Natural killer cell (primary cell): ENCODE measurements at regions not wholly inside any gene's neighbourhood (a gene's known extent, or its start where the extent isn't known, plus 50 kb on each side); places are given as distances from the start of the nearest gene placed in this dataset.

ENCODE experiments used
- ATAC-seq, 3 donors: fragments of 150-1000 bp in 2 of 3; fragments of 200-7000 bp in 1 of 3; cut with Tn5 transposase; 1 replicate in 1 of 3; 2 replicates in 2 of 3; pipeline ENCODE4 v1.10.0; 2021; ENCODE audit warnings: mild to moderate bottlenecking in 2 of 3, moderate library complexity in 2 of 3
- DNase-seq, 2 donors: peaks; one replicate each; pipeline versions ENCODE4 v3.0.0 to v3.0.0-alpha.2; 2013 to 2021; ENCODE audit warnings: mixed read lengths in 1 of 2
- H3K27ac ChIP-seq: one replicate; pipeline ENCODE4 v1.5.1; 2013; ENCODE audit warnings: mild to moderate bottlenecking, low read length
- H3K27me3 ChIP-seq: one replicate; pipeline ENCODE4 v1.6.1; 2013; ENCODE audit warnings: low read length; ENCODE audit not compliant: control insufficient read depth, insufficient read depth
- H3K36me3 ChIP-seq: one replicate; pipeline ENCODE4 v1.6.1; 2013; ENCODE audit warnings: low read length; ENCODE audit not compliant: control insufficient read depth, insufficient read depth
- H3K4me1 ChIP-seq: one replicate; pipeline ENCODE4 v1.6.1; 2013; ENCODE audit warnings: low read length; ENCODE audit not compliant: control insufficient read depth, insufficient read depth
- H3K4me3 ChIP-seq: one replicate; pipeline ENCODE4 v1.5.1; 2013; ENCODE audit warnings: low read length
- H3K9me3 ChIP-seq: one replicate; pipeline ENCODE4 v1.6.1; 2013; ENCODE audit warnings: low read length; ENCODE audit not compliant: control insufficient read depth, insufficient read depth
- H3K27ac Mint-ChIP-seq, 2 donors: one replicate each; pipeline ENCODE4 v1.8.0; 2022; ENCODE audit warnings: mild to moderate bottlenecking in 2 of 2, mixed read lengths in 2 of 2, moderate library complexity in 1 of 2
- H3K27me3 Mint-ChIP-seq, 2 donors: one replicate each; pipeline ENCODE4 v1.8.0; 2022; ENCODE audit warnings: low read depth in 2 of 2, mixed read lengths in 2 of 2
- H3K36me3 Mint-ChIP-seq: one replicate; pipeline ENCODE4 v1.8.0; 2022; ENCODE audit warnings: mixed read lengths
- H3K4me1 Mint-ChIP-seq, 2 donors: one replicate each; pipeline ENCODE4 v1.8.0; 2022; ENCODE audit warnings: mixed read lengths in 2 of 2
- H3K4me3 Mint-ChIP-seq: one replicate; pipeline ENCODE4 v1.8.0; 2022; ENCODE audit warnings: mild to moderate bottlenecking, moderate library complexity, mixed read lengths
- H3K9me3 Mint-ChIP-seq, 2 donors: one replicate each; pipeline ENCODE4 v1.8.0; 2022; ENCODE audit warnings: mixed read lengths in 2 of 2
- WGBS: methylation state at CpG from one replicate; pipeline ENCODE4 v1.1.7; 2013; ENCODE audit warnings: missing lambda C conversion rate; ENCODE audit not compliant: insufficient coverage; 5-methylcytosine and 5-hydroxymethylcytosine counted together
- intact Hi-C: fragments of 100-400 bp; cut with micrococcal nuclease; formaldehyde crosslinking; loops from one replicate; pipeline ENCODE4 v1.14.2; 2022
- TF ChIP-seq, protein P1 (sequence below): fragments of 200-600 bp; IDR thresholded peaks from one replicate; pipeline ENCODE4 v1.8.0; 2022; ENCODE audit warnings: antibody characterized with exemption

DNA sequence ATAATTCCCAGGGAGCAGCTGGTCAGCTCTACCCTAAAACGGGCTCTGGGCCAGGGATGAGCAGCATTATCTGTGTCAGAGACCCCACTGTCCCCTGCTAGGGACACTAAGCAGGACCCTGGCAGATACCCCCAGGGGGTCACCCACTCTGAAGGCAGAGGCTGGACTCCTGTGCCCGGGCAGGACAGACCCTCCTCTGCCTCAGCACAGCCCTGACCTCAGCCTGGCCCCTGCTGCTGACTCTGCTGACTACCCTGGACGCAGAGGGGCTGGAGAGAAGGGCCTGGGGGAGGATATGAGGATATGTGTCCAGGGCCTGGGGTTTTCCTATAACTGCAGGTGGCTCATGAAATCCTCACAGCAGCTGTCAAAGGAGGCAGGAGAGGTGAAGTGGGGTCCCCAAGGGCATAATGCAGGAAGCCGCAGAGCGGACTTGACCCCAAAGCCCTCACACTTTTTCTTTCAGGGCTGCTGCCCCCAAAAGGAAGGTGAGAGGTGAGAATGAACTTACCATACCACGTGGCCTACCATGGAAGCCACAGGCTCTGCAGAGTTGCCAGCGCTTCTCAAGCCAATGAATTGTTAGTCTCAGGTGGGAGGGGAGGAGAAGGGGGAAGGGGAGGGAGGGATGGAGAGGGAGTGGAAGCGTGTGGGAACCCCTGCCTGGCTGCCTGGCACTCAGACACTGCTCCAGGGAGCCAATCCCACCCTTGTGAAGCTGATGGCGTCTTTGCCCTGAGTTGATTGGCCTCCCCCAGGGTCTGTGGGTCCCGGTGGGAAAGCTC, 76.7 kb upstream of the WNT11 start:
- DNase-seq (no peak), ATAC-seq (peak in 1 of 3 donors; percentile 42)
- H3K9me3 Mint-ChIP-seq: no peaks in the 10 kb centered on the region
- TF ChIP-seq, protein P1, sequence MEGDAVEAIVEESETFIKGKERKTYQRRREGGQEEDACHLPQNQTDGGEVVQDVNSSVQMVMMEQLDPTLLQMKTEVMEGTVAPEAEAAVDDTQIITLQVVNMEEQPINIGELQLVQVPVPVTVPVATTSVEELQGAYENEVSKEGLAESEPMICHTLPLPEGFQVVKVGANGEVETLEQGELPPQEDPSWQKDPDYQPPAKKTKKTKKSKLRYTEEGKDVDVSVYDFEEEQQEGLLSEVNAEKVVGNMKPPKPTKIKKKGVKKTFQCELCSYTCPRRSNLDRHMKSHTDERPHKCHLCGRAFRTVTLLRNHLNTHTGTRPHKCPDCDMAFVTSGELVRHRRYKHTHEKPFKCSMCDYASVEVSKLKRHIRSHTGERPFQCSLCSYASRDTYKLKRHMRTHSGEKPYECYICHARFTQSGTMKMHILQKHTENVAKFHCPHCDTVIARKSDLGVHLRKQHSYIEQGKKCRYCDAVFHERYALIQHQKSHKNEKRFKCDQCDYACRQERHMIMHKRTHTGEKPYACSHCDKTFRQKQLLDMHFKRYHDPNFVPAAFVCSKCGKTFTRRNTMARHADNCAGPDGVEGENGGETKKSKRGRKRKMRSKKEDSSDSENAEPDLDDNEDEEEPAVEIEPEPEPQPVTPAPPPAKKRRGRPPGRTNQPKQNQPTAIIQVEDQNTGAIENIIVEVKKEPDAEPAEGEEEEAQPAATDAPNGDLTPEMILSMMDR: no peak
- intact Hi-C loops: no loop called here
- Histone ChIP-seq H3K9me3 (no peaks in the 10 kb centered on the region), H3K27ac (no peak overlapping the region), H3K4me3 (no peak overlapping the region), H3K36me3 (no peaks in the 10 kb centered on the region), H3K4me1 (peaks cover 28% of the 10 kb centered on the region), H3K27me3 (no peaks in the 10 kb centered on the region)
- H3K4me1 Mint-ChIP-seq: peaks cover 0 to 21% of the 10 kb centered on the region in 2 donors
- H3K27me3 Mint-ChIP-seq: no peaks in the 10 kb centered on the region
- no peaks in the 10 kb centered on the region for H3K36me3 Mint-ChIP-seq
- no peak overlapping the region for H3K4me3 Mint-ChIP-seq
- no peak overlapping the region for H3K27ac Mint-ChIP-seq
- WGBS: 53% methylated on average over 10 of the region's 10 CpGs

GRCh38 chr11:76282172-76282571, 75.9 kb upstream of the WNT11 start:
- 86% methylated on average over 14 of the region's 14 CpGs for WGBS

DNA sequence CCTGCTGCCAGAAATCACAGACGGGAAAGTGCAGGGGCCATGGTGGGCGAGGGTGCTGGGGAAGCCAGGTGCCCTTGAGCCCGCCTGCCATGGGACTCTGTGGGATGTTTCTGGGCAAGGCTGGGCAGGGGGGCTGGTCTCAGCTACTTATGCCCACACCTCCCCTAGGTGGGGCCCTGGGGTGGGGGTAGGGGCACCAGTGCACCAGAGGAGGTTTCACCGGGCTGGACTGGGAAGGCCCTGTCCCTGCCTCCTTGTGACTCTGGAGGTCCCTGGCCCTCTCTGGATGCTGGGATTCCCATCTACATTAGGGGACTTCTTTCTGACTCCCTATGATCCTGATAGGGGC, 75.2 kb upstream of the WNT11 start:
- H3K4me3 ChIP-seq: no peak overlapping the region
- WGBS: 94% methylated on average over 4 of the region's 4 CpGs

More at GRCh38 chr11:76282172-76282571, 75.9 kb upstream of the WNT11 start:
- intact Hi-C loops: no loop called here
- Mint-ChIP-seq H3K4me3 (no peak overlapping the region), H3K27me3 (no peaks in the 10 kb centered on the region), H3K36me3 (no peaks in the 10 kb centered on the region), H3K4me1 (peaks cover 0 to 13% of the 10 kb centered on the region in 2 donors), H3K27ac (peak overlapping the region in 1 of 2 donors; percentile 52), H3K9me3 (no peaks in the 10 kb centered on the region)
- no peaks in the 10 kb centered on the region for H3K9me3 ChIP-seq
- no peak overlapping the region for H3K4me3 ChIP-seq
- no peak overlapping the region for H3K27ac ChIP-seq
- TF ChIP-seq, protein P1: no peak
- H3K36me3 ChIP-seq: no peaks in the 10 kb centered on the region
- peaks cover 20% of the 10 kb centered on the region for H3K4me1 ChIP-seq
- no peaks in the 10 kb centered on the region for H3K27me3 ChIP-seq
- ATAC-seq (no peak), DNase-seq (no peak)

More for the DNA sequence above, 75.2 kb upstream of the WNT11 start:
- ATAC-seq: no peak
- Histone ChIP-seq H3K27me3 (no peaks in the 10 kb centered on the region), H3K4me1 (peaks cover 17% of the 10 kb centered on the region), H3K36me3 (no peaks in the 10 kb centered on the region), H3K9me3 (no peaks in the 10 kb centered on the region), H3K27ac (no peak overlapping the region)
- Mint-ChIP-seq H3K4me1 (peaks cover 0 to 11% of the 10 kb centered on the region in 2 donors), H3K27me3 (no peaks in the 10 kb centered on the region), H3K9me3 (no peaks in the 10 kb centered on the region), H3K27ac (no peak overlapping the region), H3K4me3 (no peak overlapping the region), H3K36me3 (no peaks in the 10 kb centered on the region)
- intact Hi-C loops: no loop called here
- TF ChIP-seq, protein P1: no peak
- DNase-seq: no peak
